ENCODE measurements at regions not wholly inside any gene's neighbourhood (a gene's known extent, or its start where the extent isn't known, plus 50 kb on each side); places are given as distances from the start of the nearest gene placed in this dataset.

DNA sequence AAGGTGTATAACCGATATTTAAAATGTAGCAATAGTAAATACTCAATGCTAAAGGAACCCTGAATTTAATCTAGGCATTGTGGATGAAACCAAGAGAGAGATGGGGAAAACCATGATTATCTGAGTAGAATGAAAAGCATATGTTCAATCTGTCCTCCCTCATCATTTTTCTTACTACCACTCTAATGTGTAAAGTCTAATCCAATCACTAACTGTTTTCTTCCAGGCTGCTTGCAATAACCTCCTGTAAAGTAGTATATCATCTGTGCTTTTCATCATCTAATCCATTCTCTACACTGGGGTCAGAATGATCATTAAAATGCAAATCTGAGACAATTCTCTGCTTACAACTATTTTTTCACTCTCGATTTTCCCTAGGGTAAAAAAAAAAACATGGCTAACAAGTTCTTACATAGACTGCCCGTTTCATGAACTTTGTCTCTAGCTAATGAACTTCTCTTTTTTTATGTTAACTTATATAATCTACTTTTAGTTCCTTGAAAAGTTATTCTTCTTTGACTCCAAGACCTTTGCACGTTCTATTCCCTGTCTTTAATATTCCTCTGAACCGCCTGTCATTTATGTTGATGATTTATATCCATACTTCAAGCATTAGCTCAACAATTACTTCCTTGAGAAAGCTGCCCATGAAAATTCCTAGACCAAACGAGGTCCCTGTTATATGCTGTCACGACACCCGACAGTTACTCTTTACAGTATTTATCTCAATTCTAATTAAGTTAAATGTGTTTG lies 94.7 kb upstream of the SLC8A1 start:
- Mint-ChIP-seq H3K27ac (no peak overlapping the region), H3K4me1 (no peaks in the 10 kb centered on the region), H3K36me3 (no peaks in the 10 kb centered on the region), H3K27me3 (no peaks in the 10 kb centered on the region), H3K4me3 (no peak overlapping the region), H3K9me3 (no peaks in the 10 kb centered on the region)
- ATAC-seq (ENCODE audit: low read depth in 2 of 2) (no peak), DNase-seq (no peak)

DNA sequence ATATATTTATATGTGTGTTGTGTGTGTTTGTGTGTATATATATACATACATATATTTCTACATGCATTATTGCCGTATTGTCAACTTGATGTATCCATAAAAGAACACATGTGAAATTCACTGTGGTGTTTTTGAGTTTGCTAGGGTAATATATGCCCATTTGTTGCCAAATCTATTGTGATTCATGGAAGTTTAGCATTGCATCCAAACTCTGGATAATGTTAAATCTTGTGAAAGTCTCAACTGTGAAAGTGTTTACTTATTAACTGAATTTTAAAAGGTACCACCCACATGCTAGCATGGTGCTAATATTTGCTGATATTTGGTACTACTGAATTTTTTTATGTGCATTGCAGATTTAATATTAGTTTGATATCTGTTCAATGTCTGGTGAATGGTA lies 96.6 kb upstream of the SLC8A1 start:
- H3K4me1 Mint-ChIP-seq, result no peaks in the 10 kb centered on the region
- no peaks in the 10 kb centered on the region for H3K9me3 Mint-ChIP-seq
- ATAC-seq (ENCODE audit: low read depth in 2 of 2), result no peak
- no peak overlapping the region for H3K27ac Mint-ChIP-seq
- H3K36me3 Mint-ChIP-seq, result no peaks in the 10 kb centered on the region
- H3K4me3 Mint-ChIP-seq, result no peak overlapping the region
- DNase-seq, result no peak
- H3K27me3 Mint-ChIP-seq, result no peaks in the 10 kb centered on the region

DNA sequence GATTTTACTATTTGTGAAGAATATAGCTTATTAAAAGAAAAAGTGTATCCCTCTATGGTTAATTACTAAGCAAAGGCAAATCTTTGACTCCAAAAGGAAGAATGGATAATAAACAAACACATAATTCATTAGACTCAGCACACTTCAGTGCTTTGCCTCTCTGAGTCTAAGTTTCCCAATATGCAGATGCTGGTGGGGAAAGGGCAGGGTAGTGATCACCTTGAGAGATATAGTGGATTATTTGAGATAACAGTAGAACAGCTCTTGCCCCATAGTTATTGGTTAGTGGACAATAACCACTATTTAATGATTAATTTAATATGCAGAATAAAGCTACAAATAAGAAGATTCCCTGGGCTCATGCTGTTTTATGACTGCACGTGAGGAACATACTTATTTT lies 98.2 kb upstream of the SLC8A1 start:
- H3K4me3 Mint-ChIP-seq, result no peak overlapping the region
- no peak overlapping the region for H3K27ac Mint-ChIP-seq
- DNase-seq (no peak), ATAC-seq (ENCODE audit: low read depth in 2 of 2) (no peak)
- H3K9me3 Mint-ChIP-seq, result no peaks in the 10 kb centered on the region
- H3K36me3 Mint-ChIP-seq, result no peaks in the 10 kb centered on the region
- H3K4me1 Mint-ChIP-seq, result no peaks in the 10 kb centered on the region
- no peaks in the 10 kb centered on the region for H3K27me3 Mint-ChIP-seq

DNA sequence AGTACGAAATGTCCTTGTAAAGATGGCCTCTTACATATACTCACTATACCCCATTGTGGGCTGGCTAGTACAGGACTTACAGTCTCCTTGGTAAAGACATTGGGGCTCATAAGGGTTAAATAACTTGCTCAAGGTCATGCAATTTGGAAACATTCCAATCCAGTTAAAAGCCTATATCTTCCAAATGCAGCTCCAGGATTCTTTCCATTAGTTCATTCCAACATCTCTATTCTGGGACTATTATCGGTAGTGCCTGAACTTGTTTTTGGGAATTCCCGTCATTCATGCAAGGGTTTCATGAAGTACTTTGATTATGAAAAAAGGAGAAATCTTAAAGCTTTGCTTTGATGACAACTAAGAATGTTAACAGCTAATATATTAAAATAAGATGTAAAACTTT lies 99.2 kb upstream of the SLC8A1 start:
- Mint-ChIP-seq H3K4me3 (no peak overlapping the region), H3K4me1 (no peaks in the 10 kb centered on the region), H3K9me3 (no peaks in the 10 kb centered on the region), H3K36me3 (no peaks in the 10 kb centered on the region), H3K27ac (no peak overlapping the region), H3K27me3 (no peaks in the 10 kb centered on the region)
- ATAC-seq (ENCODE audit: low read depth in 2 of 2) (no peak), DNase-seq (no peak)

DNA sequence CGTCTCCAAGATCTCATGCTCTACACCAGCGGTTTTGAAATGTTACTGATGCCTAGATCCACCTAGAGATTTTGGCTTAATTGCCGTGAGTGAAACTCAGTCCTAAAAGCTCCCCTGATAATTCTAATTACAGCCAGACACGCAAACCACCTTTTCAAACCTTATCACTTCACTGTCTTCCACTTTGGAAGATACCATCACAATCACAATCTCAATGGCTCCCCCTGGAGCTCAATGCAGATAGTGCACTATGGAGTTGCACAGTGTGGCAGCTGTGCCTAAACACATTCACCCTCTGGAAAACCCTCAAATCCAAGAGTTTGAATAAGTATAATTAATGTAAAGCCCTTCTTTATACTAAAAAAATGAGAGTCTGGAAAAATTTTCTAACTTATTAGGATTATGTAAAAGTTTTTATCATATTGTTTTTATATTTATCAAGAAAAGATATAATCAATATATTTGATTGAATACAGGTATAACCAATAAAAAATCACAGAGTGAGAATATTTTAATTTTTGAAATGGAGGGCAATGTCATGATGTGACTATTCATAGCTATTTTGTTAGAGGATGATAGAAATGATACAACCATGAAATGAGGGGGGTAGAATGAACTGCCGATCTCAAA lies 102.9 kb upstream of the SLC8A1 start:
- Mint-ChIP-seq H3K4me3 (no peak overlapping the region), H3K4me1 (no peaks in the 10 kb centered on the region), H3K9me3 (no peaks in the 10 kb centered on the region), H3K27ac (no peak overlapping the region), H3K36me3 (no peaks in the 10 kb centered on the region), H3K27me3 (no peaks in the 10 kb centered on the region)
- ATAC-seq (ENCODE audit: low read depth in 2 of 2), result peak in 1 of 2 donors; percentile 52
- peak; percentile 8 for DNase-seq

DNA sequence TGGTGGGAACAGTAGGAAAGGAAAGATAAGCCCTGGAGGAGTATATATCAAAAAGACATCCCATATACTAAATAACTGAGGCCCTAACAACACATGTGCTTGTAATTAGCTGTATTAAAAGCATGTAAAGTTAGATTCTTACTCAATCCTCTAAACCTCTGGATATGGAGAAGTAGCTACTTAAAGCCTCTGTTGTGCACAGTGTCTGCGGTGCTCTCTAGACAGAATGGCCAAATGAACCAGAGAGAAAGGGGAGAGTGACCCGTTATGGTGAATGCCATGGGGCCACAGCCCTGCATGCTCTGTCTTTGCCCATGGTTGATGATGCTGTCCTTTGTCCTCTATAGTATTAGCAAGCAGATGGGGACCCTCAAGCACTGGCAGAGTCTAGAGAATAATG lies 104.4 kb upstream of the SLC8A1 start:
- no peak for ATAC-seq (ENCODE audit: low read depth in 2 of 2)
- Mint-ChIP-seq H3K27me3 (no peaks in the 10 kb centered on the region), H3K4me3 (no peak overlapping the region), H3K9me3 (no peaks in the 10 kb centered on the region), H3K27ac (no peak overlapping the region), H3K4me1 (no peaks in the 10 kb centered on the region), H3K36me3 (no peaks in the 10 kb centered on the region)
- no peak for DNase-seq

DNA sequence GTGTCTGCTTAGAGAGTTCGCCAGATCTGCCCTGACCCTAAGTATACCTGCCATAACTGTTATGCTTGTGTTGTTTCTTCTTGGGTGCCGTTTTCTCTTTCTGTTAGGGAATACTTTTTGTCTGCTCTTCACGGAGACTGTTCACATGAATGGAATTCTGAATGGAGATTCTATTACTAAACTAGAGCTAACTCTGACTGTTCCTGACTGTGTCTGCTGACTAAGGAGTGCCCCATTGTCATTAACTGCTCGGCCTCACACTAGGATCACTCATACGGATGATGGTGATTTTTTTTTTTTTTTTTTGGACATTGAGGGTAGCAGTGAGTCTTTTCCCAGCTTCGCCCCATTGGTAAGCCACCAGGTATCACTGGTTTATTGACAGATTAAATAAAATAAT lies 104.8 kb upstream of the SLC8A1 start:
- H3K36me3 Mint-ChIP-seq, result no peaks in the 10 kb centered on the region
- H3K9me3 Mint-ChIP-seq, result no peaks in the 10 kb centered on the region
- no peak overlapping the region for H3K4me3 Mint-ChIP-seq
- no peaks in the 10 kb centered on the region for H3K27me3 Mint-ChIP-seq
- ATAC-seq (ENCODE audit: low read depth in 2 of 2) (no peak), DNase-seq (no peak)
- H3K27ac Mint-ChIP-seq, result no peak overlapping the region
- H3K4me1 Mint-ChIP-seq, result no peaks in the 10 kb centered on the region

DNA sequence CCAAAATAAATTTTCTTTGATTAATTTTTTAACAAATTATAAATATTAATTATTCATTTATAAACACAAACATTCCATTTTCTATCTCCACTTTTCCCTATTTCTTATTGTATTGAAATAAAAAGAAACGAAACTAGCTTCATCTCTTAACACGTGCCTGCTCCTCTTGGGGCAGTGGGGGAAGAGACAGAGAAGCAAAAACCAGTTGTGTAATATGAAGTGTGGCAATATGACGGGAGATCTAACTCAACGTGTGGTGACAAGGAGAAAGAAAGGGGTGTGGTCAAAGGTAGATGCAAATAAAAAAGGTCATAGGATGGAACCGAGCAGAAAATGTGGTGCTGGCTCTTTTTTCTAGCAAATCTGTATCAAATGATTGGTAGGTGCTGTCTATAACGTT lies 106.9 kb upstream of the SLC8A1 start:
- DNase-seq (no peak), ATAC-seq (ENCODE audit: low read depth in 2 of 2) (no peak)
- Mint-ChIP-seq H3K27ac (no peak overlapping the region), H3K4me1 (no peaks in the 10 kb centered on the region), H3K36me3 (no peaks in the 10 kb centered on the region), H3K4me3 (no peak overlapping the region), H3K27me3 (no peaks in the 10 kb centered on the region), H3K9me3 (no peaks in the 10 kb centered on the region)

DNA sequence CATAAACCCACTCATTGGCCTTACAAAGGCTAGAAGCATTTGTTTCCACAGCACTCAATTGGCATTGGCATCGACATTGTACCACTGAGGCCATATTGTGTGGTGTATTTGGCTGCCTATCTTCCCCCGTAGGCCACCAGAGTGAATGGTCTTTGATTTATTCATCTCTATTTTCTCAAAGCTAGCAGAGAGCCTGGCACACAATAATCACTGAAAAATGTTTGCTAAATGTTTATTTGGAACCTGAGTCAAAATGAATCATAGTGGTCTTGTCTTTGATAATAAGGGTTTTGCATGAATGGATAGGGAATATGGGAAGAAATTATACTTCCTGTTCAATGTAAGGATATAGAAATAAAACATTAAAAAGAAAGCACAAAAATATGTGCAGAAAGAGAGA lies 107.3 kb upstream of the SLC8A1 start:
- H3K36me3 Mint-ChIP-seq, result no peaks in the 10 kb centered on the region

DNA sequence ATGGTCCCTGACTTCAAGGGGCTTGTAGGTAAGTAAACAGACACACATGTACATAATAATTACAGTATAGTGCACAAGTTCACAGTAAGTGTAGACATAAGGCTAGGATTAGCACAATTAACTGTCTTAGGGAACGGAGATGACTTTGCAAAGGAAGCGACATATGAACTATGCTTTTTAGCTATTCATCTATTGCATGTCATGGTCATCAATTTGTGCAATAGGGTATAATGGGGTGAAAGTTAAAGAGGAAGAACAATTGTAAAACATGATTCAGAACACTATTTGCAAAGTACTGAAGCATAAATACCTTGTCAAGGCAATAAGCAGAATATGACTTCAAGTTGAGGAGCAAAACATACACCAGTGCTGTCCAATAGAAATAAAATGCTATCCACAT lies 112.3 kb upstream of the SLC8A1 start:
- no peak overlapping the region for H3K27ac Mint-ChIP-seq
- H3K36me3 Mint-ChIP-seq, result no peaks in the 10 kb centered on the region
- ATAC-seq (ENCODE audit: low read depth in 2 of 2) (no peak), DNase-seq (no peak)
- no peaks in the 10 kb centered on the region for H3K9me3 Mint-ChIP-seq
- no peaks in the 10 kb centered on the region for H3K4me1 Mint-ChIP-seq
- no peak overlapping the region for H3K4me3 Mint-ChIP-seq
- no peaks in the 10 kb centered on the region for H3K27me3 Mint-ChIP-seq

More for the DNA sequence above, 107.3 kb upstream of the SLC8A1 start:
- Mint-ChIP-seq H3K9me3 (no peaks in the 10 kb centered on the region), H3K27me3 (no peaks in the 10 kb centered on the region), H3K4me1 (no peaks in the 10 kb centered on the region), H3K4me3 (no peak overlapping the region), H3K27ac (no peak overlapping the region)
- no peak for ATAC-seq (ENCODE audit: low read depth in 2 of 2)
- DNase-seq, result no peak

DNA sequence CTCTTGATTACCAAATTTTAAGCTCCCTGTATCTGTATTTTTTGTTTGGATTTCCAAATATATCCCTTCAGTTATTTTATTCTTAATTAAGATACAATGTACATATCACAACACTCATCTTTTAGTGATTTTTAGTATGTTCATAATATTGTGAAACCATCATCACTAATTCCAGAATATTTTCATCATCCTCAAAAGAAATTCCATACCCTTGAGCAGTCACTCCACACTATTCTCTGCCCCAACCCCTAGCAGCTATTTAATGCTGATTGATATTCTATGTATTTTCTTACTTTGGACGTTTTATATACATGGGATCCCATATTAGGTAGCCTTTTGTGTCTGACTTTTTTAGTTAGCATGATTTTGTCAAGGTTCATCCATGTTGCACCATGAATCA lies 127.4 kb upstream of the SLC8A1 start:
- Mint-ChIP-seq H3K27ac (no peak overlapping the region), H3K4me3 (no peak overlapping the region), H3K9me3 (peaks cover 2 to 20% (median 4%) of the 10 kb centered on the region in 7 donors), H3K4me1 (no peaks in the 10 kb centered on the region), H3K36me3 (no peaks in the 10 kb centered on the region), H3K27me3 (no peaks in the 10 kb centered on the region)
- DNase-seq (no peak), ATAC-seq (ENCODE audit: low read depth in 2 of 2) (no peak)

DNA sequence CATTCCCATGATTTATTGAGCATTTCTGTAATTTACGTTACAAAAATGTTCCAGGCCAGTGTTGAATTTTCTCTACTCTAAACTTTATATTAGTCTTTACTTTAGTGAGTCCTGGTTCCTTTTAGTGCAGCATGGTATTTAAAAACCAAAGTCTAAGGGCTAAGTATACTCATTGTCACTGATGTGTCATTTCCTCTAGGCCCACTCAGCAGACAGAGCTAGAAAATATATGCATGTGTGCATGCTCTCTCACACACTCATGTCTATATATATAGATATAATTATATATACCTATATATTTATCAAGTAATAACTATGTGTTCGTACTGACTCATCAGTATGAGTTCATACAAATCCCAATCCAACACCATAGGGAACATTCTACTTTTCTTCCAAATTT lies 132.5 kb upstream of the SLC8A1 start:
- no peaks in the 10 kb centered on the region for H3K36me3 Mint-ChIP-seq
- peaks cover 2 to 14% (median 4%) of the 10 kb centered on the region in 7 donors for H3K9me3 Mint-ChIP-seq
- no peaks in the 10 kb centered on the region for H3K4me1 Mint-ChIP-seq
- no peak for DNase-seq
- no peak for ATAC-seq (ENCODE audit: low read depth in 2 of 2)
- H3K27ac Mint-ChIP-seq, result no peak overlapping the region
- H3K4me3 Mint-ChIP-seq, result no peak overlapping the region
- no peaks in the 10 kb centered on the region for H3K27me3 Mint-ChIP-seq

DNA sequence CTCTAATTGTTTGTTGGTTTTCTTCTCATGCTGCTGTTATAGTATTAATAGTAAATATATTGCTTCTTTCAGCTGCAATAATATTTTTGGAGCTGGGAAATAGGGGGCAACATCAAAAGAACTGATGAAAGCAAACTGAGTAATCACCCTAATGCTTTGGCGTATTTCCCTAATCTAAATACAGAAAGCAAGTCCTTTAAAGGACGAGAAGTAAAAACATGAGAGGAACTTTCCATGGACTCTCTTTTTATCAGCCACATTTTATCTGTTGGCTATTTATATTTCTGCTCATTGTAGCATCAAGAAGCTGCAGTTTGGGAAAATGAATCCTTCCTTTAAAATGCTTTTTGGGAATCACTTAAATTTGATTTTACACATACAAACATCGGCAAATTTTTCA lies 139.9 kb upstream of the SLC8A1 start:
- no peak overlapping the region for H3K4me3 Mint-ChIP-seq
- no peak for ATAC-seq (ENCODE audit: low read depth in 2 of 2)
- H3K36me3 Mint-ChIP-seq, result no peaks in the 10 kb centered on the region

DNA sequence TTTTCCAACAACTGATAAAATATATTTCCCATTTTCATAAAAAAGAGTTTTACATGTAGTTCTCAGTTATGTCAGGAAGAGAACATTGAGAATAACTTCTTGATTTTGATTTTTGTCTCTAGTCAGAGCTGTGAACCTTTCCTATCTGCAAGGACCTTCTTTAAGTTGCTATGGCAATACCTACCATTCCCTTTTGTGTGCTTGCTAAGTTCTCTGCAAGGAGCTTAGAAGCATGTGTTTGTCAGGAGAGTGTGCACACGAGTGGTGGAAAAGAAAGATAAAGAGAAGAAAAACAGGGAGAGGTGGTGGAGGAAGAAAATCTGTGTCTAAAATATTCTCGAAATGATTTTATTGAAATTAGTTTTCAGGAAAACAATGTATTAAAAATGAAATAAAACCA lies 140.3 kb upstream of the SLC8A1 start:
- Mint-ChIP-seq H3K36me3 (no peaks in the 10 kb centered on the region), H3K27ac (no peak overlapping the region), H3K9me3 (no peaks in the 10 kb centered on the region), H3K27me3 (no peaks in the 10 kb centered on the region), H3K4me3 (no peak overlapping the region), H3K4me1 (no peaks in the 10 kb centered on the region)
- DNase-seq (no peak), ATAC-seq (ENCODE audit: low read depth in 2 of 2) (no peak)

More for the DNA sequence above, 139.9 kb upstream of the SLC8A1 start:
- Mint-ChIP-seq H3K9me3 (no peaks in the 10 kb centered on the region), H3K27me3 (no peaks in the 10 kb centered on the region), H3K27ac (no peak overlapping the region), H3K4me1 (no peaks in the 10 kb centered on the region)
- DNase-seq, result no peak

DNA sequence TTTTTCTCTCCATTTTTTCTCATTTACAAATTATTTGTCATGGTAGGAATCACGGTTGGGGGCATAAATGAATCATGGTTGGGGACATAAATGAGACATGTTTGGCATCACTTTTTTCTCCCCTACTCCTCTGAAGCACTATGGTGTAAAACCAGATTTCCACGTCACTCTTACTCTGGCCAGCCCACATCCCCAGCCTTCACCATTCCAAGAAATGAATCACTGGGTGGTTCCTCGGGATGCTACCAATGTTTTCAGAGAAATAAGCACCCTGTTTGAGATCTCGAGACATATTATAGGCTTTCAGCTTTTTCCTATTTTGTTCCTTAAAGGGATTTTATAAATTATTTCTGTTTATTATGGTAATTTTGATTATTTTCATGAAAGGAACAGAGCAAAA lies 155.0 kb upstream of the SLC8A1 start:
- Mint-ChIP-seq H3K9me3 (peaks cover 0 to 3% (median 0%) of the 10 kb centered on the region in 7 donors), H3K36me3 (no peaks in the 10 kb centered on the region), H3K4me1 (no peaks in the 10 kb centered on the region), H3K27ac (no peak overlapping the region), H3K4me3 (no peak overlapping the region), H3K27me3 (no peaks in the 10 kb centered on the region)
- no peak for ATAC-seq (ENCODE audit: low read depth in 2 of 2)
- DNase-seq, result no peak

All from naive B cell (primary cell).